GM21528 (cell line): ENCODE measurements at regions not wholly inside any gene's neighbourhood (a gene's known extent, or its start where the extent isn't known, plus 50 kb on each side); places are given as distances from the start of the nearest gene placed in this dataset.

ENCODE experiments used
- ATAC-seq: cut with Tn5 transposase; IDR thresholded peaks from one replicate; pipeline ENCODE4 v1.9.1; 2021; ENCODE audit warnings: mild to moderate bottlenecking, moderate library complexity; ENCODE audit not compliant: unreplicated experiment, low FRiP score

DNA sequence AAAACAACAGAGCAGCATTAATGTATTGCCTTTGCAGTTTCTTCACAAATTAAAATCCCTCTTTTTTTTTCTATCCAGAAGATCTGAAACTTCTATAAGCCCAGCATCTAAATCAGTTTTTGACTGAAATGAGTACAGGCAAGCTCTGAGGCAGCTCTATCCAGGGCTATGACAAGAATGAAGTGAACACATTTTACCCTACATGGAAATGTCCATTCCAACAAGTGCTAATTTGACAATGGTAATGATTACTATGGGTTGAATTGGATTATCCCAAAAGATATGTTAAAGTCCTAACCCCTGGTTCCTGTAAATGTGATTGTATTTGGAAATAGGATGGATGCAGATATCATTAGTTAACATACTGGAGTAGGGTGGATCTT lies 115.7 kb downstream of the RPL22L1 start:
- ATAC-seq = no peak

DNA sequence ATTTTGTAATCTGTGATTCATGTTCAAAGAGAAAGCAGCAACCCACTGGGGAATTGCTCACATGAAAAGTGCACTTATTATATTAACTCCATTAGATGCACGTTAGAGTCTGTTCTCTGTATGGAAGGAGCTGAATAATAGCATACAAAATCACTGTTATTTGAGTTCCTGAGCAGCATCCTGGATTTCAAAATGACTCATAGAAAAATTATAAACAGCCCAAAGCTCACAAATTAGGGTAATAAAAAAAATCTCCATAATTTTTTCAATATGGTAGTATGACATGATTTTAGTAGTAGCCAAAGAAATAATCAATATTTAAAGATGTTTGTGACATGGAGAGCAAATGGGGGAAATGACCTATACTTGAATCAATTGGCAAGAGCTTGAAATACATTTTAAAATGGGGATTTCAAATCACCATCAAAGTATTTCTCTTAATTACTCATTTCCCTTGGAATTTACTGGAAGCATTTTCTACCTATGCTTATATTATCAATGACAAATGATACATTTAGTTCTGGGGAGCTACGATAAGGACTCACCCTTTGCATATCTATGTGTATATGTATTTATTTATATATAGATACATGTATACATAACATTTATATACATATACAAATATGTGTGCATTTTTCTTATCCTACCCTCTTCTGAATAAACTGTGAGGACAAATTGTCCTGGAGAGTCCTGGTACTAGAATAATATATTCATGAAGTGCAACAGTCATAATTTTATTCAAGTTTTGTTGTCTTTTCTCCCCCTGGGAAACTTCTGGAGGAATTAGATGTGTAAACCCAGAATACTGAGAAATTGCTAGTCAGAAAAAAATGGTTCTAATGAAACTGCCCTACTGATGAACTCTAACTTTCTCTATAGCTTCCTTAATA lies 116.3 kb downstream of the RPL22L1 start:
- no peak for ATAC-seq

DNA sequence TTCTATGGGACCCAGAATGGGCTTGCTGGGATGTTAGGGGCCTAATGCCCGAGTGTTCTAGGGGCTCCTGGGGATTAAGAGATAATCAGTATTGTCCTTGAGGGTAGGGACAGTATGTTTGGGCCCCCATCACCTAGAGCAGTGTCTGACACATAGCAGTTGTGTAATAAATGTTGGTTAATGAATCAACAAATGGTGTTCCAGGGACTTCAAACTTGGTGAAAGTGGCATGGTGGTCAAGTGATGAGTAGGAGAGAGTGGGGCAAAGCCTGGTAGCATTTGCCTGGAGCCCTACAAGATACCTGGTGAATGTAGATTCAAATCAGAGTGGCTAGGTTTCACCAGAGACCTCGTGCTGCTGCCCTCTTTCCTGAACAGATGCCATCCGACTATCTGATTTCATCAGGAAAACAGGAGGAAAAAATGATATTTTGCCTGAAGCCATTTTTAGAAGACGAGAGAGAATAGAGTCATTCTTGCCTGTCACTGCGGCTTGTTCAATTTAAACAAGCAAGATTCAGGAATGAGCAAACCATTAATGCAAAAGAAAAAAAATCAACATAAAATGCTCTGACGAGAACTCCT lies 117.3 kb downstream of the RPL22L1 start:
- no peak for ATAC-seq

DNA sequence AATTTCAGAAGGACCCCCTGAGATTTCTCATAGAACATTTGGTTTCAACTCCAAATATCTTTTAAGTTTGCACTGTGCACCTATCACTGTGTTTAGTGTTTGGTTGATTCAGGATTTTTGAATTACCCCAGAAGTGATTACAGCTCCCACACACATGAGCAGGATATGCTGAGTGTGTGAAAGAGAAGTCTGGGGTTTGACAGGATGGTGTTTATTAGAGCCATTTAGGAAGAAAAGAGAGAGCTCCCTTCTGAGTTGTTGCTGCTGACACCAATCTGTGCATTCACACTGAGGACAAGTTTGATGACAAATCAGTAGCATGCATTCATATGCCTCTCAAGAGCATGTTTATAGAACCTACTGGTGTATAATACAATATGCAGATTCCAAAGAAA lies 118.1 kb downstream of the RPL22L1 start:
- ATAC-seq = no peak

DNA sequence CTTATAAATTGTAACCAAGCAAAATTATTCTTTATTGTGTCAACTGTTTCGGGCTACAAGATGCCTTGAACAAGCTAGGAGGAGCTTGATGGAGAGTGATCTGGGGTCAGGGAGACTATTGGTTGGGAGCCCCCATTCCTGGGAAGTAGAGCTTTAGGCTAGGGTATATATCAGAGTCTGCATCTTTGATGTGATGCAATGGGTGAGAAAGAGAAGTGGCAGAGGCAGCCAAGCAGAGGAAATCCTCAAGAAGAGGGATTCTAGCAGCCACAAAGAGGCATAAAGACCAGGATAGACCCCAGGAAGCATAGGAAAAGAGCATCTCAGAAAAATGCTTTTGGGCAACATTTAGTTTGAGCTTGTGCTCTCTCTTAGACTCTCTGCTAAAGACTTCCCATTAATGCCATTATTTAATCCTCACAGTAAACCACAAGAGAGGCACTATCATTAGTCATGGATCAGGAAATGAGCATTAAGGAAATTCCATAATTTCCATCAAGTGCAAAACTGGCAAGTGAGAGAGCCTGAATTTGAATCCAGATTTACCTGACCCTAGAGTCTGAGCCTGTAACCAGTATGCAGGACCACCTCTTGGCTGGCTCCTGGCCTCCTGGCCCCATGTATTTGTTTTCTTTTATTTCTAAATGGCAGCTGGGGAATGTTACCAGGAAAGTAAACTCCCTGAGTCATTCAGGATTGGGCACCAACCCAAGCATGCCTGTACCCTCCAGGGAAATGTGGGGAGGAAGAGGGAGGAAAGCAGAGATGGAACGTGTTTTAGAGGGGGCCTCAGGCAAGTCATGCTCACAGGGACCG lies 118.7 kb downstream of the RPL22L1 start:
- ATAC-seq = no peak

DNA sequence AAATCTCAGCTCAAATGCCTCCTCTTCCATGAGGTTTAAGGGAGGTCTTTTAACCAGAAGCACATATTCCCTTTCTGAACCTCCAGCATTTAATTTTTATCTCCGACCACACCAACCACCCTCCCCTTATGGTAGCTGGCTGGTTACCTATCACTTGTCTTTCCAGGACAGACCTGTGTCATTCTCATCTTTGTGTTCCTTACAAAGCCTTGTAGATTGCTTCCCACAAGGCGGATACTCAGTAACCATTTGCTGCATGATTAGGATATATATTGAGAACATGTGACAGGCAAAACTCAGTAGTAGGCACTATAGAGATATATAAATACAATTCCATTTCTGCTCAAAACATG lies 119.5 kb downstream of the RPL22L1 start:
- ATAC-seq = no peak

DNA sequence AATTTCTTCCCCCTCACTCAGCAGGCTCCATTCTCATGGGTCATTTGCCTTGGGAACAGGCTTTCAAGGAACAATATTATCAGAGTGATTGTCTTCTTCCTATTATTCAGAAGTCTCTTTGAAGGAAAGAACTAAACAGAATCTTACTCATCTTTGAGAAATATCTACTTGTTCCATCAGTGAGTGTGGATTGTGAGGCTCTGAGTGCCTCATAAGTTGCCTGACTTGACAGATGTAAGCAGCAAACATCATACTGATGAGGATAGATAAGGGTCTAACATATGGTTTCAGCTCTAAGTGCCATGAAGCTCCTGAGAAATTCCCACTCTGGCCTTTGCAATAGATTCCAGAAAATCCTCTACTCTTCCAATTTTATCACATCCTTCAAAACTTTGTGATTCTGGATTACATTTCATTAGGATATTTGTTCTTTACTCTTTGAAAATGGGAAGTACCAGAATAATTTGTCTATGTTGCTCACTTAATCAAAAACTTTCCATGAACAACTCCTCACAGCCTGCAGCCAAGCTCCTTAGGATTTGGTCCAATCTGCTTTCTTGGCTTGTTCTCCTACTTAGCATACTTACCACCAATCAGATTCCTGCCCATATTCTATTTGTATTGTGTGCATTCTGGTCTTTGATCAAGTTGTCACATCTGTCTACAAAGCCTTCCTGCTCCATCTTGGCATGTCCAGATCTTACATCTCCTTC lies 120.1 kb downstream of the RPL22L1 start:
- no peak for ATAC-seq

DNA sequence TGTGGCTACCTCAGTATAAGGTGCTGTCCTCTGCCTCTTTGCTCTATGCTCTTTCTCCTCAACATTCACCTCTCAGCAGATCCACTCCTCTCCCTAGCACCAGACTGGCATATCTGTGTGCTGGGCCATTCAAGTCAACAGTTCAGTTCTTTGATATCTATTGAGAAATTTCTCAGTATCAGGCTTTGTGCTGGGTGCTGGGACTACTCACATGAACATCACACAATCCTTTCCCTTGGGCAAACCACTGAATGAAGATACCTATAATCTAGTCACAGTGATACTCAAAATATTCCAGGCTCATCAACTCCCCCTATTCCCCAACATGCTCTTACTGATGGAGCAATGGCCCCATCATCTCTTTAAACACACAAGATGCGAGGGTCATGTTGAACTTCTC lies 120.8 kb downstream of the RPL22L1 start:
- no peak for ATAC-seq

DNA sequence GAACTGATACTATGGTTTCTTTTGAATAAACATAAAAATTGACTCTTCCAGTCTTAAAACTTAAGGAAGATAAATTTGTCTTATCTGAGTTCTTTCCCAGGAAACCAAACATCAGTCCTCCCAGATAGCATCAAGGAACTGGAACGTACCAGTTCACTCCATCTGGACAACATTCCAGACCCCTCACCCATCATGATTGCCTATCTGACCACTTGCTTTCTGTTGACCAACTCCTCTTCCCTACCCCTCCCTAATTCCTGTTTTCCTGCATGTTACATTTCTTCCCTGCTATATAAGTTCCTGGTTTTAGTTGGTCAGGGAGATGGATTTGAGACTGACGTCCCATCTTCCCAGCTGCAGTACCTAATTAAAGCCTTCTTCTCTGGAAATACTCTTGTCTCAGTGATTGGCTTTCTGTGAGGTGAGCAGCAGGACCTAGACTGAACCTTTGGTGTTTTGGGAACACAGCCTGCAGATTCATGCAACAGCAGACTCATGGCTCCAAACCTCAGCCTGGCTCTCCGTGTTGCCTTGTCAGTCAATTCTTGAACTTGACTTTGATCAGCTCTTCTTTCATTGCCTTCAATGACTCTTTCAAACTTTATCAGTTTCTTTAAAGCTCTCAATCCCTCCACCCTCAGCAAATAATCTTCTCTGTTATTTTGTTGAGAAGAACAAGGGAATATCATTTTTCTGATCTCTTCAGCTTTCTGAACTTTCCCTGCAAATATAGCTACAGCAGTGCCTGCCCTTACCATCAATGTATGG lies 123.6 kb downstream of the RPL22L1 start:
- no peak for ATAC-seq

DNA sequence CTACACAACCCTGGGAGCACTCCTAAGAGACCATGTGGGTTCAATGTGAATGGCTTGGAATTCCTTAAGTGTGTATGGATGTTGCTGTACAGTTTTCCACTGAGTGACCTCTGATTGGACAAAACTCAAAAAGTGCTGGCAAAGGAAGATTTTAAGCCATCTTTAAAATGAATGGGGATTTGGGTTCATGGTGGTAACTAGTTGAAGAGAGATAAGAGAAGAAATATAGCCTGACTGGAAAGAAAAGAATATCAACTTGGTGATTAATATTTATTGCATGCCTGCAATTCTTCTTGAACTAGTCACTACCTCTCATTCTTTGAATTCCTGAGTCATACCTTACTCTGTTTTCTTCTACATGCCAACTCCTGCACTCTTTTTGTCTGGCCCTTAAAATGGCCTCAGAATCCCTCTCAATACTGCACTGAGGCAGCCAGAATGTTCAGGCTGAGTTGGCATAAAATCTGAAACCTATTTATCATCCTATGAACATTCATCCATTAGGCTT lies 124.7 kb downstream of the RPL22L1 start:
- no peak for ATAC-seq

DNA sequence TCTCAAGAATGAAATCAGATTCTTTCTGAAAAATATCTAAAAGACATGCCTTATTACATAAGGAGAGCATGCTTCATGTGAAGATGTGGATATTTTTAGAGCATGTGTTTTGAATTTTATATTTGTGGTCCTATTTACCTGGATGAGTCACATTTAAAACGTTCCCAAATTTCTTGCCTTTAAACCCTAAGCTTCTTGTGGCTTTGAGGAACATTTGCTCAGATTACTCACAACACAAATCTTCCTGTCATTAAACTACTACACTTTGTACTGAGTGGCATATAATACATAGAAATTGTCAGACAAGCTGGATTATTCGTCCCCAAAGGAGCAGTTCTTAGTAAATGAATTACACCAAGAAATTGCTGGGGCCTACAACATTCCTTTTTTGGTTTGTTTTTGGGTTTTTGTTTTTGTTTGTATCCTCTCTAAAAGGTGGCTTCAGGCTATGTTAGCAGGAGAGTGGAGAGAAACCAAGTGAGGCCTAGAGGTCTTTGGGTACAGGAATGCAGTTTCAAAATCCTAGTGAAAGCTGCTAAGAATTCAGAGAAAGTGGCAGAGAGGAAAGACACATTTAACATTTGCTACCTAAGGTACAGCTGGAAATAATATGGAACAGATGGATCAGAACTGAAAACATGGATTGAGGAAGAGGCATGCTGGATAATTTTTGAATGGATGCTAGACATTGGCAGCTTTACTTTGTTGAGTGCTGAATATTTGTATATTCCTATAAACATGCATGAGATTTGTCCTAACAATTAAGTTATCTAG lies 128.1 kb downstream of the RPL22L1 start:
- ATAC-seq = no peak

DNA sequence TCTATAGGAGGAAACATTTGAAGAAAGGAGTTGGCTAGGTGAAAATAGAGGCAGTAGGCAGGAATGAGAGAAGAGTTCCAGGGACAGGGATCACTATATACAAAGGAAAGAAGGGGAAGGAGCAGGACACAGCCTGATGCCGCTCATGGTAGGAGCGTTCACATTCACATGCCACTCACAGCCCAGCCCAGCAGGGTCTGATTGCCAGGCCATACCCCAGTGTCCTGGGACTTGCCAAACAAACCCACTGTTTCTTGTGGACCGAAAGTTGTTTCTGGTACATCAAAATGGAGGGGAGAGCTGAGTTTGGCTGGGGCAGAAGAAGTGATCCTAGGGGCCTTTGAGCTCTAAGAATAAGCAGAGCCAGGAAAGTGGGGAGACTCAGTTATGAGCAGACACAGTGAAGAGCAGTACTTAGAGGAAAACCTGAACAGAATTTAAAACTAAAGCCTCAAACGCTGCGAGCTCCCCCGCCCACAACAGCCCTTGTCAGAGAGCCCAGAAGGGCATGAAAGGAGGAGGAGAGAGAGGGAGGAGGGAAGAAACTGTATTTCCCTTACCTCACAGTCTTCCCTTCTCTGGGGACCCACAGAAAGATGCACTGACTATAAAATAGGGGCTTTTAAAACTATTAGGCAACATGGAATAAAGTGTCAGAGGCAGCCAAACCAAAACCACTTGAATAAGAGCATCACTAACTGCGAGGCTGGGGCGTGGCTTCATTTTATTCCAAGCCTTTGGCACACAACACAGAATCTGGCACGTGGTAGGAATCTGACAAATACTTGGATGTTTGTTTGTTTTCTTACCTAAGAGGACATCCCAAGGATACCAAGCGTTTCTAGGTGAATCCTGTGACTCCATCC lies 129.0 kb downstream of the RPL22L1 start:
- ATAC-seq = no peak

DNA sequence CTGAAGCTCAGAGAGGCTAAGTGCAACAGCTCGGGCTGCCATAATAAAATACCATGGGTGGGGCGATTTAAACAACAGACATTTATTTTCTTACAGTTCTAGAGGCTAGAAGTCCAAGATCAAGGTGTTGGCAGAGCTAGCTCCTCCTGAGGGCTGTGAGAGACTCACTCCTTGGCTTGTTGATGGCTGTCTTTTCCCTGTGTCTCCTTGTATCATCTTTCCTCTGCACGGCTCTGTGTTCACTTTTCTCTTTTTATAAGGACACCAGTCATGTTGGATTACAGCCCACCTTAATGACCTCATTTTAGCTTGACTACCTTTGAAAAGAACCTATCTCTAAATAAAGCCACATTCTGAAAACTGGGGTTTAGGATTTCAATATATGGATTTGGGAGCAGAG lies 129.7 kb downstream of the RPL22L1 start:
- ATAC-seq = no peak

DNA sequence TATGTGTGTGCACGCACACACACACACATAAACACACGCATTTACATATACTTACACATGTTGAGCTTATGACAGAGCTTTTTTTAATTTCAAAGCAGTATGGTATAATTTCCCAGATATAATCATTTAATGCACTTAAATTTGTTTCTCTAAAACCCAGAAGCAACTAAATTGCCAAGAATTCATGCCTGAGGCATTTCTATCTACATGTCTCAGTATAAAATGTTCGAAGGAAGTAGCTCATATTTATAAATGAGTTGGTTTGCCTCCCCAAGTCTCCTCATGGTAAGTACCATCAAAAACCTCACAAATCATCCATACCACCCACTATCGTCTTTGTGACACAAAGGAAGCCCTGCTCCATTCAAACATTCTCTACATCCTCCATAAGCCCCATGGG lies 130.6 kb downstream of the RPL22L1 start:
- ATAC-seq = no peak

DNA sequence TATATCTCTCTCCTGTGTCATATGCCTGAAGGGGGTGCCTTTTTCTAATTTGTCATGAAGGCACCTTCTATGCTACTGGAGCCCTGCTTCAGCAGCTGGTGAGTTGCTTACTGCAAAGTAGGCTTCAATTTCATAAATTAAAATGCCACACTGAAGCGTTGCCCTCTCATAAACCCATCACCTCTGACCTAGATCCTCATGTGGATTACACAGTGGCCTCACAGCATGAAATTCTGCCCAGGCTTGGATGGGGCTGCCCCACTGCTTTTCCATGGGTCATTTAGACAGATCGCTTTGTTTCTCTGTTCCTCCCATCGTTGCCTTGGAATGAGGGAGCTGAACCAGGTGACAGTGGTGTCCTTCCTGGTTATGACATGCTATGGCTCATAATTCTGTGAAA lies 131.2 kb downstream of the RPL22L1 start:
- ATAC-seq = no peak

DNA sequence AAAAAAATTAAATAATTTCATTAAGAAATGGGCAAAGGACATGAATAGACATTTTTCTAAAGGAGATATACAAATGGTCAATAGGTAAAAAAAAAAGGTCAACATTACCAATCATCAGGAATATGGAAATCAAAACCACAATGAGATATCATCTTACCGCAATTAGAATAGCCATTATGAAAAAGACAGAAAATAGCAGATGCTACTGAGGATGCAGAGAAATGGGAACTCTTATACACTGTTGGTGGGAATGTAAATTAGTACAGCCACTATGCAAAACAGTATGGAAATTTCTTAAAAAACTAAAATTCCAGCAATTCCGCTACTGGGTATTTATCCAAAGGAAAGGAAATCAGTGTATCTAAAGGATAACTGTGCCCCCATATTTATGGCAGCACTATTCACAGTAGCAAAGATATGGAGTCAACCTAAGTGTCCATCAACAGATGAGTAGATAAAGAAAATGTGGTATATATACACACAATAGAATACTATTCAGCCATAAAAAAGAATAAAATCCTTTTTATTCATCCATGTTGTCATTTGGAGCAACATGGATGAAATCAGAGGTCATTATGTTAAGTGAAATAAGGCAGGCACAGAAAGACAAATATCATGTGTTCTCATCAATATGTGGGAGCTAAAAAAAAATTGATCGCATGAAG lies 132.4 kb downstream of the RPL22L1 start:
- ATAC-seq = no peak

DNA sequence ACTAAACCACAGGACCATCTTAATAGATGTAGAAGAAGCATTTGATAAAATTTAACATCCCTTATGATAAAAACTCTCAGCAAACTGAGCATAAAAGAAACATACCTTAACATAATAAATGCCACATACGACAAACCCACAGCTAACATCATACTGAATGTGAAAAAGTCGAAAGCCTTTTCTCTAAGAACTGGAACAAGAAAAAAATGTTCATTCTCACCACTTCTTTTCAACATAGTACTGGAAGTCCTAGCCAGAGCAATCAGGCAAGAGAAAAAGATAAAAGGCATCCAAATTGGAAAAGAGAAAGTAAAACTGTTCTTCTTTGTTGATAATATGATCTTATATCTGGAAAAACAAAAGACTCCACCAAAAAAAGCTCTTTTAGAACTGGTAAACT lies 134.2 kb downstream of the RPL22L1 start:
- ATAC-seq = no peak

DNA sequence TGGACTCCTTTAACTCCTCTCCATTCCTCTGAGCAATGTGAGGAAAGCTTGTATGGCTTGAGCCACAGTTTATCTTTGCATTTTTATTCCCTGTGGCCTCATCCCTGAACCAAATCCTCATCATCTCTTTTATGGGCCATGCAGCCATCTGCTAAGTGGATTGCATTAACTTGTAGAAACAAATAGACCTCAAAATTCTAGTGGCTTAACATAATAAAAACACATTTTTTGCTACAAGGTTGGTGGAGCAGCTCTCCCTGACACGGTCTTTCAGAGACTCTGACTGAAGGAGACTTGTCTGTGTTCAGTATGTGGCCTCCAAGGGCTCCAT lies 135.3 kb downstream of the RPL22L1 start:
- ATAC-seq = no peak
